ENCODE measurements at regions not wholly inside any gene's neighbourhood (a gene's known extent, or its start where the extent isn't known, plus 50 kb on each side); places are given as distances from the start of the nearest gene placed in this dataset.
A peak's percentile ranks its signal among the peaks of the same experiment; 100 is the strongest.

DNA sequence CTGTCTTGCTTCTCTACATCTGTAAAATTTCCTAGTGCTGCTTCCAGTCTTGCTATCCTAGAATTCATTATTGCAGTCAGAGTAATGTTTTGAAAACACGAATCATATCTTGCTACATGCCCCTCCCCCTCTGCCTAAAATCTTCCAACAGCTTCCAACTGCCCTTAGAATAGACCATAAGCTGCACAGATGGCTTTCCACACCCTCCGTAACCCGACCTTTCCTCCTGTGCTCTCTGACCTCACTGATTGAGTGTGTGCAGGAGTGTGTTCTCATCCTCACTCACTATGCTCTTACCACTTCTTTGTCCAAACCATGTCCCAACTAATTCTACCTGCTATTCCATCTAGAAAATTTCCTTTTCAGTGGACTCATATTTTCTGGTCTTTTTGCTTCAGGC lies 121.2 kb upstream of the ANKRD1 start:
- POLR2A ChIA-PET (ENCODE audit: low non-redundant PET) = no interaction called here
- no peak overlapping the region for H3K27ac ChIP-seq
- DNase-seq (ENCODE audit: low spot score) = no peak
- TF ChIP-seq, protein P1, sequence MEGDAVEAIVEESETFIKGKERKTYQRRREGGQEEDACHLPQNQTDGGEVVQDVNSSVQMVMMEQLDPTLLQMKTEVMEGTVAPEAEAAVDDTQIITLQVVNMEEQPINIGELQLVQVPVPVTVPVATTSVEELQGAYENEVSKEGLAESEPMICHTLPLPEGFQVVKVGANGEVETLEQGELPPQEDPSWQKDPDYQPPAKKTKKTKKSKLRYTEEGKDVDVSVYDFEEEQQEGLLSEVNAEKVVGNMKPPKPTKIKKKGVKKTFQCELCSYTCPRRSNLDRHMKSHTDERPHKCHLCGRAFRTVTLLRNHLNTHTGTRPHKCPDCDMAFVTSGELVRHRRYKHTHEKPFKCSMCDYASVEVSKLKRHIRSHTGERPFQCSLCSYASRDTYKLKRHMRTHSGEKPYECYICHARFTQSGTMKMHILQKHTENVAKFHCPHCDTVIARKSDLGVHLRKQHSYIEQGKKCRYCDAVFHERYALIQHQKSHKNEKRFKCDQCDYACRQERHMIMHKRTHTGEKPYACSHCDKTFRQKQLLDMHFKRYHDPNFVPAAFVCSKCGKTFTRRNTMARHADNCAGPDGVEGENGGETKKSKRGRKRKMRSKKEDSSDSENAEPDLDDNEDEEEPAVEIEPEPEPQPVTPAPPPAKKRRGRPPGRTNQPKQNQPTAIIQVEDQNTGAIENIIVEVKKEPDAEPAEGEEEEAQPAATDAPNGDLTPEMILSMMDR (conservative IDR thresholded peaks at IDR 0.05; ENCODE audit: low read depth) = no peak
- CTCF ChIA-PET = interaction anchor here (0.5 to 0.6 kb wide), 2 partner anchors 39 to 248 kb away, joined by 3 read pairs; no protein-coding TSS in a partner anchor

DNA sequence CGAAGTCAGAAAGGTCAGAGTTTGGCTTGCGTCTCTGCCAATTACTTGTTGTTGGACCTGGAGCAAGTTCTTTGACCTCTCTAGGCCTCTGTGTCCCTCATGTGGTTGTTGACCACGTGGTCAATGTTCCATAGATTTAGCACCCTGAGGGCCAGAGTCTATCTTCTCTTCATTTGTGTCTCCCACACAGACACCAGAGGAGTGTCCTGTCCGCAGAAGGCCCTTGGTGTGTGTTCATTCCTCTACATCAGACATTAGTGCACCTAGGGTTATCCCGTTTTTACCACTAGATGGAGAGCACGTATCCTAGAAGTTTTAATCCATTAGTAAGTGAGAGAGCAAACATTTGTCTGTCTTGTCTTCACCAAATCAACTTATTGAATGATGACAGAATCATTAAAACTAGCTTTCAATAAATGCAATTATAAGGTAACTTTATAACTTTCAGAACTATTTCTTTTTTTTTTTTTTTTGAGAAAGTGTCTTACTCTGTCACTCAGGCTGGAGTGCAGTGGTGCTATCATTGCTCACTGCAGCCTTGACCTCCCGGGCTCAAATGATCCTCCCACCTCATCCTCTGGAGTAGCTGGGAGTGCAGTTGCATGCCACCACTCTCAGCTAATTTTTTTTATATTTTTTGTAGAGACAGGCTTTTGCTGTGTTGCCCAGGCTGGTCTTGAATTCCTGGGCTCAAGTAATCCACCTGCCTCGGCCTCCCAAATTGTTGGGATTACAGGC lies 122.5 kb upstream of the ANKRD1 start:
- ChIA-PET CTCF (interaction anchor here (0.6 to 1.5 kb wide), 10 partner anchors 22 to 870 kb away, joined by 3 to 6 read pairs (median 4); no protein-coding TSS in a partner anchor), POLR2A (ENCODE audit: low non-redundant PET) (no interaction called here)
- DNase-seq (ENCODE audit: low spot score) = peak; percentile 43
- H3K27ac ChIP-seq = no peak overlapping the region
- TF ChIP-seq, protein P1 (conservative IDR thresholded peaks at IDR 0.05; ENCODE audit: low read depth) = peak; percentile 33; the same call in 1 of the 2 replicates

DNA sequence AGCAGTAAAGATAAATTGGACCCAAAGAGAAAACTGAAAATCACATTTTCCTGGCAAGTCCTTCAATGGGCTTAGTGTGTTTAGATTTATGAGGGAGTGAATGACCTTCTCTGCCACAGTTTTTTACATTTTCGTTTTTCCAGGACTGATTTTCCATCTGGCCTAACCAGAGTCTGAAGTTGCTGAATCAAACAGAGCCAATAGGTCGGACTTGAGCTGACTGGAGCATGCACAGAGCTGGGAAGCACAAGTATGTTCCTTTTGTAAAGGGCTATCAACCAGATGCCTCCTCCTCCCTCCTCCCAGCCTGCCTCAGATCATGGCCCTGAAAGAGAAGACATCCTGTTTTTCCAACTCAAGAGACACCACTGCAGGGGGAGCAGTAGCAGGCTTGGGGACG lies 126.0 kb upstream of the ANKRD1 start:
- ChIA-PET CTCF (no interaction called here), POLR2A (ENCODE audit: low non-redundant PET) (interaction anchor here (0.6 kb wide), 1 partner anchor 12 kb away, joined by 5 read pairs; no protein-coding TSS in a partner anchor)
- TF ChIP-seq, protein P1 (conservative IDR thresholded peaks at IDR 0.05; ENCODE audit: low read depth) = no peak
- H3K27ac ChIP-seq = no peak overlapping the region
- DNase-seq (ENCODE audit: low spot score) = no peak

DNA sequence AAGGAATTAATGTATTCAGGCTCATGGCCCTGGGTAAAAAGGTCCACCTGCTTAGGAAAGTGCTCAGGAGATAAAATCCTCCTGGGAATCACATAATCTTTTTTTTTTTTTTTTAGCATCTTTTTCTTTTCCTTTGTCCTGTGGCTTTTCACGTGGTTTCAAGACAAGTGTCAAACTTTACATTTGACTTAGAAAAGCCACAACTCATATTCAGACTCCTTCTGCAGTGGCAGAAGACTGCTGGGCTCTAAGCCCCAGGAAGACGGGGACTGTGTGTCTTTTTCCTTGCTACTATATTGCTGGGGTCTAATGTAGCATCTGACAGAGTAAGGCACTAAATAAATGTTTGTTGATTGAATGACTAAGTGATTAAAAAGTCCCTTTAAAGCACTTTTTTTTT lies 127.5 kb upstream of the ANKRD1 start:
- no peak overlapping the region for H3K27ac ChIP-seq
- ChIA-PET CTCF (no interaction called here), POLR2A (ENCODE audit: low non-redundant PET) (no interaction called here)
- TF ChIP-seq, protein P1 (conservative IDR thresholded peaks at IDR 0.05; ENCODE audit: low read depth) = no peak
- no peak for DNase-seq (ENCODE audit: low spot score)

DNA sequence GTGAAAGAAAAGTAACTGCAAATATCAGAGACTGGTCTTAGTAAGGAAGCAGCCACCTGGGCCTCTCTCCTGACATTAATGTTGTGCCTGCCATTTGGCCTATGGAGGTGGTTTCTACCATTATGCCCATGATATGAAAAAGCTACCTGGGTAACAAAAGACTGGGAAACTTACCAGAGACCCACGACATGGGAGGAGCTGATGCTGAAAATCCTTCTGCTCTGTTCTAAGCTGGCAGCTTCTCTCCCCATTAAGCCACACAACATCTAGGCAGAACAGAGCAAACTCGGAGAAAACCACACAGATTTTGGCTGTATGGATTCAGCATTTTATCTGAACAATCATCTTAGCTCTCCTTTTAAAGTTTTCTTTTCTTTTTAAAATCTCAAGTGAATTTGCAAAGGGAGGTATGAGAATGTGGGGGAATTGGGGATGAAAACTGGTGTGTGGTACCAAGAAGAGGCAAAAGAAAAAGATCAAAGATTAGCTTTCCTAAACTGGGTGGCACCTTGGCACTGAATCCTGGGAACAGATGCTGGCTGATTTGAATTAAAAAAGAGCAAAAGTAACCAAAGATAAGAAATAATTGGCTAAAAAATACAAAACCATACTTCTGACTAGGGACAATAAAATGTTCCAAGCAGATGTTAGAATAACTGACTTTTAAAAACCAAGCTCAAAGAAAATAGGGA lies 128.6 kb upstream of the ANKRD1 start:
- no peak for DNase-seq (ENCODE audit: low spot score)
- TF ChIP-seq, protein P1 (conservative IDR thresholded peaks at IDR 0.05; ENCODE audit: low read depth) = no peak
- CTCF ChIA-PET = interaction anchor here (0.7 kb wide), 1 partner anchor 294 kb away, joined by 3 read pairs; no protein-coding TSS in a partner anchor
- POLR2A ChIA-PET (ENCODE audit: low non-redundant PET) = no interaction called here
- no peak overlapping the region for H3K27ac ChIP-seq

DNA sequence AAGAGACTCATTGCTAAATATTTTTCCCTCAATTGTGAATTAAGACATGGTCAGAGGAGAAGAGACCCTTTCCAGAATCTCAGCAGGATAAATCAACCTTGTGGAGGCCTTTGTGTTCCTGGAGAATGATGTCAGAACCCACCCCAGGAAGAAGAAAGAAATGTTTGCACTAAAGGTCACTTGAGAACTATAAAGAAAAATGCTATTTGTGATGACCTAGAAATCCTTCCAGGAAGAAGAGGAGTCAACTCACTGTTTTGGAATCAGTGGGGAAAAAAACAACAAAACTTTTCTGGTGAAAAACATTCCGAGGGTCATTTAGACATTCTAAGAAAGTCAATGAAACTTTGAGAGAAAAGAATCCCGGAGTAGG lies 129.1 kb upstream of the ANKRD1 start:
- POLR2A ChIA-PET (ENCODE audit: low non-redundant PET) = no interaction called here
- TF ChIP-seq, protein P1 (conservative IDR thresholded peaks at IDR 0.05; ENCODE audit: low read depth) = no peak
- H3K27ac ChIP-seq = no peak overlapping the region
- CTCF ChIA-PET = interaction anchor here (0.6 to 0.7 kb wide), 2 partner anchors 9 to 295 kb away, joined by 3 read pairs; no protein-coding TSS in a partner anchor
- no peak for DNase-seq (ENCODE audit: low spot score)
